Activated naive CD8-positive, alpha-beta T cell treated with anti-CD3 and anti-CD28 coated beads for 36 hours (primary cell): ENCODE measurements at regions not wholly inside any gene's neighbourhood (a gene's known extent, or its start where the extent isn't known, plus 50 kb on each side); places are given as distances from the start of the nearest gene placed in this dataset.

Source experiments
- DNase-seq: peaks from one replicate; pipeline ENCODE4 v3.0.0; 2021
- H3K27ac Mint-ChIP-seq: one replicate; pipeline ENCODE4 v1.8.0; 2022; ENCODE audit warnings: mild to moderate bottlenecking, moderate library complexity, mixed read lengths
- H3K27me3 Mint-ChIP-seq: one replicate; pipeline ENCODE4 v1.8.0; 2022; ENCODE audit warnings: mild to moderate bottlenecking, mixed read lengths
- H3K36me3 Mint-ChIP-seq: one replicate; pipeline ENCODE4 v1.8.0; 2021; ENCODE audit warnings: mild to moderate bottlenecking, mixed read lengths
- H3K4me1 Mint-ChIP-seq: one replicate; pipeline ENCODE4 v1.8.0; 2021; ENCODE audit warnings: mixed read lengths
- H3K4me3 Mint-ChIP-seq: one replicate; pipeline ENCODE4 v1.8.0; 2022; ENCODE audit warnings: mild to moderate bottlenecking, moderate library complexity, mixed read lengths
- H3K9me3 Mint-ChIP-seq: one replicate; pipeline ENCODE4 v1.8.0; 2022; ENCODE audit warnings: mixed read lengths

- no peak for DNase-seq
- H3K36me3 Mint-ChIP-seq, result no peaks in the 10 kb centered on the region
- H3K9me3 Mint-ChIP-seq, result no peaks in the 10 kb centered on the region
- no peak overlapping the region for H3K27ac Mint-ChIP-seq
- H3K4me3 Mint-ChIP-seq, result no peak overlapping the region
- H3K4me1 Mint-ChIP-seq, result no peaks in the 10 kb centered on the region
- H3K27me3 Mint-ChIP-seq, result peaks cover 6% of the 10 kb centered on the region
Measured at GRCh38 chr2:16496426-16497388, 168.9 kb downstream of the CYRIA start.

- Mint-ChIP-seq H3K27me3 (peaks cover 11% of the 10 kb centered on the region), H3K4me1 (no peaks in the 10 kb centered on the region), H3K27ac (no peak overlapping the region), H3K4me3 (no peak overlapping the region), H3K36me3 (no peaks in the 10 kb centered on the region), H3K9me3 (no peaks in the 10 kb centered on the region)
- DNase-seq, result no peak
Measured at GRCh38 chr2:16495509-16496208, 170.0 kb downstream of the CYRIA start.

DNA sequence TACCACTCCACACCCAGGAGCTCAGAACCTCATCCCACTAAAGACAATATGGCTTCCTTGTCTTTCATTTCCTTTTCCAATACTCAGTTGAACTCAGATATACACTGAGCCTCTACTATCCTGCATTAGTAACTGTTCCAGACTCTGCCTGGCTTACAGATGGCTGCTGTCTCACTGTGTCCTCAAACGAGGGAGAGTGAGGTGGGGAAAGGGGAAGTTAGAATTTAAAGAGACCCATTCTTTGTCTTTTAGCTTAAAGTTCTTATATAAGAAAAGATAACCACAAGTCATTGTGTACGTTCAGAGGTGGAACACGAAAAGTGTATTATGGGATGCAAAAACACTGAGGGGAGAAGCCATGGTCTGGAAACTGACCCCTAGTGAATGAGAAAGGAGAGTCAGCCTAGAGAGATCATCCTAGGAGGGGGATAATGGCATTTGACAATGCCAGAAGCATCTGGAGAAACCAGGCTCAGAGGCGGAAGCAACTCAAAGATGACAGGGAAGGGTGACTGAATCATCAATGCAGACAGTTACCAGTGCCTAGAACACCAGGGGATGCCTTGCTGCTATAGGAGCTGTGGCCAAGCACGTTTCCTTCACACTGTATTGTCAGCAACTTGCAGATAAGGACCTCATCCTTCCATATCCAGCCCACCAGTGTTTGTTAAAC, 170.7 kb downstream of the CYRIA start:
- no peaks in the 10 kb centered on the region for H3K9me3 Mint-ChIP-seq
- H3K36me3 Mint-ChIP-seq, result no peaks in the 10 kb centered on the region
- peaks cover 11% of the 10 kb centered on the region for H3K27me3 Mint-ChIP-seq
- no peak for DNase-seq
- H3K27ac Mint-ChIP-seq, result no peak overlapping the region
- H3K4me1 Mint-ChIP-seq, result no peaks in the 10 kb centered on the region
- H3K4me3 Mint-ChIP-seq, result no peak overlapping the region

GRCh38 chr2:16493788-16494187, 171.8 kb downstream of the CYRIA start:
- no peaks in the 10 kb centered on the region for H3K36me3 Mint-ChIP-seq
- H3K9me3 Mint-ChIP-seq, result no peaks in the 10 kb centered on the region
- no peak for DNase-seq
- no peak overlapping the region for H3K27ac Mint-ChIP-seq
- no peak overlapping the region for H3K4me3 Mint-ChIP-seq
- peaks cover 16% of the 10 kb centered on the region for H3K27me3 Mint-ChIP-seq
- no peaks in the 10 kb centered on the region for H3K4me1 Mint-ChIP-seq

GRCh38 chr2:16487686-16488085, 177.9 kb downstream of the CYRIA start:
- peaks cover 22% of the 10 kb centered on the region for H3K27me3 Mint-ChIP-seq
- H3K36me3 Mint-ChIP-seq, result no peaks in the 10 kb centered on the region
- no peaks in the 10 kb centered on the region for H3K9me3 Mint-ChIP-seq
- no peak overlapping the region for H3K4me3 Mint-ChIP-seq
- no peaks in the 10 kb centered on the region for H3K4me1 Mint-ChIP-seq
- H3K27ac Mint-ChIP-seq, result no peak overlapping the region
- no peak for DNase-seq

DNA sequence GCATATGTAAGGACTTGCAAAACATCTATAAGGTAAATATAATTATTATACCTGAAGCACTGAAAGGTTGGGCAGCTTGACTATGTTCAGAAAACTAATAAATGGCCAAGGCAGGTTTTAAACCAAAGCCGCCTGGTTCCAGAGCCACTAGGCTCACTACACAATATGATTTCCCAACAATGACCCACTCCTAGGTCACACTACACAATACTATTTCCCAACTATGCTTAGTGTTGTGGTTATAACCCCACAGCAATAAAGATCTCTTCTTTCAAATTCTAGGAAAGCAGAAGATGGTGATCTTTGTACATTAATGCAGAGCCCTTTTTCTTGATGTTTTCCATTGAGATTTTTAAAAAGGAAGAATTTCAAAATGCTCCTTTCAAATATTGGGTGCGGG, 180.4 kb downstream of the CYRIA start:
- no peak overlapping the region for H3K4me3 Mint-ChIP-seq
- no peak for DNase-seq
- H3K36me3 Mint-ChIP-seq, result no peaks in the 10 kb centered on the region
- H3K27me3 Mint-ChIP-seq, result peaks cover 20% of the 10 kb centered on the region
- H3K27ac Mint-ChIP-seq, result no peak overlapping the region
- no peaks in the 10 kb centered on the region for H3K4me1 Mint-ChIP-seq
- H3K9me3 Mint-ChIP-seq, result no peaks in the 10 kb centered on the region

DNA sequence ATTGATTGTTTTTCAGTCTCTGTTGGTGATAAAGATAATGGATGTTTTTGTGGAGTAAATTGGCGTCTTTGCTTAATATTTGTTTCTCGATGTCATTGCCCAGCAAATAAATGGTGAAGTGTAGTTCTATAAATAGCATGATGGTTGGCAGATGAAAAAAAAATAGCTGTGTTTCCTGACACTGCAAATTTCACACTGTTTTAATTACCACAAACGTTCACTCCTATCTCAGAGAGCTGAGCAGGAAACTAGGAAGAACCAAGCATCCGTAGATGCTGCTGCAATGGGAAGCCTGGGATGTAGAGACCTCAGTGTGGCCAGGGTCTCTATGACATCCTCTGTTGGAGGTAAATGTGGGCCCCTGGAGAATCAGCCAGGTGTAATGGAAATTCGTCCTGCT, 183.2 kb downstream of the CYRIA start:
- no peak for DNase-seq
- Mint-ChIP-seq H3K4me1 (peaks cover 2% of the 10 kb centered on the region), H3K36me3 (no peaks in the 10 kb centered on the region), H3K27ac (no peak overlapping the region), H3K4me3 (no peak overlapping the region), H3K9me3 (no peaks in the 10 kb centered on the region), H3K27me3 (peaks cover 14% of the 10 kb centered on the region)

DNA sequence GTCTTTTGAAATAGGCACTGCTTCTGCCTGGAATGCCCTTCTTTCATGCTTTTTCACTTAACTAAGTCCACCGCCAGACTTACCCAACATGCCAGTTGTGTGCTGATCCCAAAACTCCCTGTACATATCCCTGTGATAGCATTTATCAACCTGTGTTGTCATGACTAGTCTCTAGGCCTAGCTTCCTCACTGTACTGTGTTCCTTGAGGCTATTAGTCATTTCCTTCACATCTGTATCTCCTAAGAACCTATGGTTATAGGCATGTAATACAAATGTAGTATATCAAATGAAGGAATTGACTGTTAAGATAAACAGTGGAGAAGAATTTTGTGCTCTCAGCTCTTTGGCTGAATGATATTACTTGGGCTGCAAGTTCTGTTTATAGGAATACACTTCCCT, 184.3 kb downstream of the CYRIA start:
- no peak overlapping the region for H3K27ac Mint-ChIP-seq
- peaks cover 2% of the 10 kb centered on the region for H3K4me1 Mint-ChIP-seq

GRCh38 chr2:16479721-16480120, 185.9 kb downstream of the CYRIA start:
- Mint-ChIP-seq H3K36me3 (no peaks in the 10 kb centered on the region), H3K9me3 (no peaks in the 10 kb centered on the region), H3K4me1 (peaks cover 2% of the 10 kb centered on the region), H3K4me3 (no peak overlapping the region), H3K27ac (no peak overlapping the region), H3K27me3 (peaks cover 9% of the 10 kb centered on the region)
- no peak for DNase-seq

More for the DNA sequence above, 184.3 kb downstream of the CYRIA start:
- Mint-ChIP-seq H3K27me3 (peaks cover 14% of the 10 kb centered on the region), H3K4me3 (no peak overlapping the region), H3K9me3 (no peaks in the 10 kb centered on the region), H3K36me3 (no peaks in the 10 kb centered on the region)
- DNase-seq, result no peak

GRCh38 chr2:16478434-16479210, 187.0 kb downstream of the CYRIA start:
- Mint-ChIP-seq H3K4me1 (peaks cover 2% of the 10 kb centered on the region), H3K27me3 (peaks cover 12% of the 10 kb centered on the region), H3K36me3 (no peaks in the 10 kb centered on the region), H3K9me3 (no peaks in the 10 kb centered on the region), H3K4me3 (no peak overlapping the region), H3K27ac (no peak overlapping the region)
- no peak for DNase-seq

DNA sequence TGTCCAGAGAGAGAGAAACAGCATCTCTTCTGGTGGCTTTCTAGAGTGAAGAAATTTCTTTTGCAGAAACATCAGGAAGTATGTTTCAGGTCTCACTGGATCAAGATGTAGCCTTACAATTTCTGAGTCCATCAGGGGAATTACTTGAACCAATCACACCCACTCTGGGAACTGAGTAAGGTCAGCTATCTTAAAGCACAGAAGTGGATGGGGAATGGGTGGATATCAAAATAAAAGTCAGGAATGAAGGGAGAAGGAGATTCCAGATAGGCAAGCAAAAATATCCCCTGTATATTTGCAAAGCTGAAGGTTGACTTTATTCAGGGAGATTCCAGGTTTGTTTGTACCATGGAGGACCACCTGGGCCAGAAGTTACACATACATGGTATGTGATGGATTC, 188.0 kb downstream of the CYRIA start:
- H3K27me3 Mint-ChIP-seq, result peaks cover 16% of the 10 kb centered on the region
- peaks cover 2% of the 10 kb centered on the region for H3K4me1 Mint-ChIP-seq

DNA sequence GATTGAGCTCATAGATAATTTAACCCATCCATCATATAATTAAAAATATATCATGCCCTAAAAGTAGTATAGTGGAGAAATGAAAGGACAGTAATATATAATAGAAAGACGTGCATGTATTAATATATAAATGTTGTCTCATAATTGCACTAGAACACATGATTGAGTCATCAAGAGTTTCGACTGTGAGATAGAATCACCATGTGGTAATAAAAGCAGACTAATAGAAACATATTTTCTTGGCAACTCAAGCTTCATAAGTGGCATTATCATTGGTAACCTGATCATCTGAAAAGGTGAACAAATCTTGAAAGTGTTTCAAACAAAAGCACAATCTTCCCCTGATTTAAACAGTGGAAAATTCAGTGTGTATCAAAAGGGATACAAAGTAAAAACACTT, 188.8 kb downstream of the CYRIA start:
- H3K9me3 Mint-ChIP-seq, result no peaks in the 10 kb centered on the region
- peaks cover 2% of the 10 kb centered on the region for H3K4me1 Mint-ChIP-seq
- no peak for DNase-seq
- H3K27me3 Mint-ChIP-seq, result peaks cover 13% of the 10 kb centered on the region
- no peaks in the 10 kb centered on the region for H3K36me3 Mint-ChIP-seq
- no peak overlapping the region for H3K4me3 Mint-ChIP-seq
- H3K27ac Mint-ChIP-seq, result no peak overlapping the region

More for the DNA sequence above, 188.0 kb downstream of the CYRIA start:
- H3K4me3 Mint-ChIP-seq, result no peak overlapping the region
- H3K27ac Mint-ChIP-seq, result no peak overlapping the region
- no peaks in the 10 kb centered on the region for H3K36me3 Mint-ChIP-seq
- no peak for DNase-seq
- H3K9me3 Mint-ChIP-seq, result no peaks in the 10 kb centered on the region

- no peaks in the 10 kb centered on the region for H3K9me3 Mint-ChIP-seq
- H3K4me1 Mint-ChIP-seq, result peaks cover 2% of the 10 kb centered on the region
- no peaks in the 10 kb centered on the region for H3K36me3 Mint-ChIP-seq
- peaks cover 13% of the 10 kb centered on the region for H3K27me3 Mint-ChIP-seq
- no peak overlapping the region for H3K4me3 Mint-ChIP-seq
- no peak overlapping the region for H3K27ac Mint-ChIP-seq
- DNase-seq, result no peak
Measured at GRCh38 chr2:16475986-16476567, 189.6 kb downstream of the CYRIA start.

DNA sequence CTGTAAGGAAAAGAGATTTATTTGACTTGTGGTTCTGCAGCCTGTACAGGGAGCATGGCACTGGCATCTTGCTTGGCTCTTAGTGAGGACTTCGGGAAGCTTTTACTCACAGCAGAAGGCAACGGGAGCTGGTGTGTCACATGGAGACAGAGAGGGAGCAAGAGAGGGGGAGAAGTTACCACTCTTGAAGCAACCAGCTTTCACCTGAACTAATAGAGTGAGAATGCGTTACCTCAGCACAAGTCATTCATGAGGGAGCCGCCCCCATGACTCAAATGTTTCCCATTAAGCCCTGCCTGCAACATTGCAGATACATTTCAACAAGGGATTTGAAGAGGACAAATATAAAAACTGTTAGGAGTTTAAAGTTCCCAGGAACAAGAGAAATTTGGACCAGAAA, 190.0 kb downstream of the CYRIA start:
- no peak overlapping the region for H3K27ac Mint-ChIP-seq
- no peak for DNase-seq
- H3K4me3 Mint-ChIP-seq, result no peak overlapping the region
- H3K36me3 Mint-ChIP-seq, result no peaks in the 10 kb centered on the region
- peaks cover 9% of the 10 kb centered on the region for H3K27me3 Mint-ChIP-seq
- H3K4me1 Mint-ChIP-seq, result peaks cover 2% of the 10 kb centered on the region
- no peaks in the 10 kb centered on the region for H3K9me3 Mint-ChIP-seq
